GM12878 (cell line): ENCODE measurements at regions not wholly inside any gene's neighbourhood (a gene's known extent, or its start where the extent isn't known, plus 50 kb on each side); places are given as distances from the start of the nearest gene placed in this dataset.

Experiments used
- ATAC-seq: fragments of 200-7000 bp; cut with Tn5 transposase; 3 replicates; pipeline ENCODE4 v1.9.1; 2020; ENCODE audit warnings: mild to moderate bottlenecking, moderate library complexity
- BruUV-seq: library from RNA; stranded (reverse); fragments of 400-500 nt; replicated peaks from 2 replicates; lab custom pipeline; 2021; lab: Mats Ljungman, UMichigan
- CTCF ChIA-PET: fragments of 300-600 bp; sonication (Branson Sonifier 250); formaldehyde crosslinking; extraction: SDS; loops from one replicate; lab custom pipeline; 2021; ENCODE audit warnings: inconsistent platforms; lab: Yijun Ruan, JAX
- POLR2A ChIA-PET: fragments of 350-600 bp; formaldehyde crosslinking; extraction: SDS; loops from one replicate; lab custom pipeline; 2021; ENCODE audit warnings: inconsistent platforms; lab: Charles Lee
- RAD21 ChIA-PET: fragments of 300-600 bp; sonication (Branson Sonifier 250); formaldehyde crosslinking; loops from one replicate; lab custom pipeline; 2023; ENCODE audit warnings: antibody characterized with exemption; ENCODE audit not compliant: unreplicated experiment; lab: Charles Lee
- SMC1A ChIA-PET: fragments of 300-600 bp; sonication (Branson Sonifier 250); formaldehyde crosslinking; loops from one replicate; lab custom pipeline; 2023; ENCODE audit not compliant: unreplicated experiment, uncharacterized antibody; lab: Charles Lee
- DNase-seq: peaks from one replicate; pipeline ENCODE4 v3.0.0-alpha.2; 2011; ENCODE audit warnings: low read depth, low spot score
- FAIRE-seq: peaks from 3 replicates; lab custom pipeline; 2011; peaks lifted over from hg19 to GRCh38; lab: Jason Lieb, UNC
- H2AFZ ChIP-seq: 2 replicates; pipeline ENCODE4 v1.6.0; 2011; ENCODE audit warnings: low read depth, low read length, control low read depth; ENCODE audit not compliant: control insufficient read depth
- H3K27ac ChIP-seq: 2 replicates; pipeline ENCODE4 v1.5.1; 2011; ENCODE audit warnings: control low read depth; ENCODE audit not compliant: control insufficient read depth, insufficient read depth
- H3K27me3 ChIP-seq, 2 experiments: replicated peaks in 1 of 2; 2 replicates each; pipeline versions ENCODE4 v1.6.0 to v1.6.1; 2011; ENCODE audit warnings: low read length in 1 of 2; ENCODE audit not compliant: control insufficient read depth in 2 of 2, insufficient read depth in 2 of 2
- H3K36me3 ChIP-seq, 2 experiments: 2 replicates each; pipeline ENCODE4 v1.5.1; 2011; ENCODE audit warnings: low read length in 1 of 2; ENCODE audit not compliant: control insufficient read depth in 2 of 2, insufficient read depth in 2 of 2
- H3K4me1 ChIP-seq: 2 replicates; pipeline ENCODE4 v1.6.1; 2011; ENCODE audit warnings: mild to moderate bottlenecking, low read length, moderate library complexity, mixed read lengths; ENCODE audit not compliant: control insufficient read depth, insufficient read depth
- H3K4me2 ChIP-seq: 2 replicates; pipeline ENCODE4 v1.6.0; 2011; ENCODE audit warnings: control low read depth; ENCODE audit not compliant: control insufficient read depth, insufficient read depth
- H3K4me3 ChIP-seq: fragments of 200-600 bp; sonication (generic); 2 replicates; pipeline ENCODE4 v1.5.1; 2016
- H3K79me2 ChIP-seq: 2 replicates; pipeline ENCODE4 v1.6.0; 2011; ENCODE audit warnings: low read length; ENCODE audit not compliant: control insufficient read depth, insufficient read depth
- H3K9ac ChIP-seq: 2 replicates; pipeline ENCODE4 v1.8.0; 2011; ENCODE audit warnings: low read length, control low read depth, mixed read lengths; ENCODE audit not compliant: control insufficient read depth, insufficient read depth
- H3K9me3 ChIP-seq: replicated peaks from 3 replicates; pipeline ENCODE4 v1.5.1; 2011; ENCODE audit warnings: mild to moderate bottlenecking, low read length; ENCODE audit not compliant: control insufficient read depth, insufficient read depth
- H4K20me1 ChIP-seq: 2 replicates; pipeline ENCODE4 v1.6.0; 2011; ENCODE audit not compliant: control insufficient read depth, insufficient read depth
- ATF2 ChIP-seq: IDR thresholded peaks from 2 replicates; pipeline ENCODE4 v1.6.1; 2012; ENCODE audit warnings: low read length, inconsistent platforms
- HSF1 ChIP-seq: fragments of 150-350 bp; IDR thresholded peaks from 2 replicates; pipeline ENCODE4 v1.6.1; 2014; ENCODE audit warnings: mild to moderate bottlenecking, low read depth, low read length
- KDM1A ChIP-seq: fragments of 200-600 bp; sonication (generic); IDR thresholded peaks from 2 replicates; pipeline ENCODE4 v1.6.1; 2016; ENCODE audit warnings: borderline replicate concordance
- MTA3 ChIP-seq: IDR thresholded peaks from 2 replicates; pipeline ENCODE4 v1.6.1; 2012; ENCODE audit warnings: low read length, inconsistent platforms, borderline replicate concordance
- MYC ChIP-seq: IDR thresholded peaks from 2 replicates; pipeline ENCODE4 v1.6.1; 2011; ENCODE audit warnings: mild to moderate bottlenecking, low read length, moderate library complexity, inconsistent platforms; ENCODE audit not compliant: insufficient read depth, insufficient replicate concordance, insufficient read length, severe bottlenecking
- NBN ChIP-seq: fragments of 450-650 bp; IDR thresholded peaks from 2 replicates; pipeline ENCODE4 v1.6.1; 2016
- NFIC ChIP-seq: IDR thresholded peaks from 2 replicates; pipeline ENCODE4 v1.6.1; 2012; ENCODE audit warnings: low read depth, mild to moderate bottlenecking, inconsistent platforms, low read length, moderate library complexity
- NFXL1 ChIP-seq: fragments of 450-650 bp; IDR thresholded peaks from 2 replicates; pipeline ENCODE4 v1.6.1; 2017; ENCODE audit warnings: antibody characterized with exemption, mild to moderate bottlenecking, borderline replicate concordance
- NR2C2 ChIP-seq: IDR thresholded peaks from 2 replicates; pipeline ENCODE4 v1.6.1; 2011; ENCODE audit warnings: borderline replicate concordance, low read depth; ENCODE audit not compliant: control insufficient read depth, insufficient read length
- POLR2A ChIP-seq: IDR thresholded peaks from 2 replicates; pipeline ENCODE4 v1.6.1; 2011; ENCODE audit warnings: low read depth, mild to moderate bottlenecking, low read length
- RCOR1 ChIP-seq: conservative IDR thresholded peaks from 2 replicates; pipeline ENCODE4 v1.6.1; 2012; ENCODE audit warnings: low read depth, low read length, improper control_type of control experiment
- SMAD5 ChIP-seq: IDR thresholded peaks from 2 replicates; pipeline ENCODE4 v1.6.1; 2016; ENCODE audit warnings: antibody characterized with exemption, low read depth
- TCF7 ChIP-seq: IDR thresholded peaks from 2 replicates; pipeline ENCODE4 v1.6.1; 2014; ENCODE audit warnings: antibody characterized with exemption, borderline replicate concordance
- USF2 ChIP-seq: IDR thresholded peaks from 2 replicates; pipeline ENCODE4 v1.6.1; 2011; ENCODE audit warnings: low read depth, low read length, improper control_type of control experiment, borderline replicate concordance
- YBX1 ChIP-seq: fragments of 450-650 bp; IDR thresholded peaks from 2 replicates; pipeline ENCODE4 v1.6.1; 2016; ENCODE audit warnings: antibody characterized with exemption
- YY1 ChIP-seq: IDR thresholded peaks from 2 replicates; pipeline ENCODE4 v1.6.1; 2011; ENCODE audit warnings: low read depth, mild to moderate bottlenecking, low read length
- ZNF687 ChIP-seq: fragments of 450-650 bp; IDR thresholded peaks from 2 replicates; pipeline ENCODE4 v1.6.1; 2017; ENCODE audit warnings: mild to moderate bottlenecking, moderate library complexity
- WGBS: methylation state at CpG from one replicate; pipeline ENCODE4 v1.1.6; 2016; ENCODE audit warnings: low lambda C conversion rate; ENCODE audit not compliant: insufficient replicate concordance, insufficient coverage; ENCODE audit errors: missing lambda C conversion rate; 5-methylcytosine and 5-hydroxymethylcytosine counted together
- in situ Hi-C: fragments of 300-500 bp; cut with MboI; formaldehyde crosslinking; loops from 9 replicates; pipeline ENCODE4 v1.14.3; 2018; ENCODE audit warnings: mixed read lengths
- intact Hi-C: fragments of 100-400 bp; cut with micrococcal nuclease; formaldehyde crosslinking; loops from one replicate; pipeline ENCODE4 v1.14.2; 2022; ENCODE audit not compliant: unreplicated experiment

GRCh38 chr4:134313591-134313990 is 112.0 kb upstream of the PABPC4L start (continued):
- TF ChIP-seq ATF2 (no peak), TCF7 (no peak)

- Histone ChIP-seq H3K36me3 (no peaks in the 10 kb centered on the region), H3K27ac (no peak overlapping the region), H3K79me2 (no peaks in the 10 kb centered on the region), H3K4me2 (no peak overlapping the region), H3K4me3 (no peak overlapping the region), H3K9me3 (no peaks in the 10 kb centered on the region), H3K27me3 (no peaks in the 10 kb centered on the region), H3K9ac (no peak overlapping the region), H4K20me1 (no peaks in the 10 kb centered on the region), H2AFZ (no peak overlapping the region), H3K4me1 (no peaks in the 10 kb centered on the region)
- in situ Hi-C loops (no loop called here), intact Hi-C loops (no loop called here)
- no peak for DNase-seq
- ATAC-seq, result no peak
- ChIA-PET POLR2A (no interaction called here), CTCF (no interaction called here), SMC1A (interaction anchor here (0.8 kb wide), 1 partner anchor 16 kb away, joined by 4 read pairs; no protein-coding TSS in a partner anchor), RAD21 (no interaction called here)
- no TSS peak for BruUV-seq
- WGBS, result 0% methylated on average over 2 of the region's 2 CpGs
- FAIRE-seq, result no peak
- TF ChIP-seq MTA3 (no peak), NR2C2 (no peak), SMAD5 (no peak), RCOR1 (no peak), NFIC (no peak), HSF1 (no peak), ZNF687 (no peak), USF2 (no peak), NFXL1 (no peak), POLR2A (no peak), YBX1 (no peak), YY1 (no peak), KDM1A (no peak), NBN (no peak), MYC (no peak)
These were observed 108.1 kb upstream of the PABPC4L start for GRCh38 chr4:134309715-134310114.
